ENCODE measurements at regions not wholly inside any gene's neighbourhood (a gene's known extent, or its start where the extent isn't known, plus 50 kb on each side); places are given as distances from the start of the nearest gene placed in this dataset.

- no peak for TF ChIP-seq CTCF (conservative IDR thresholded peaks at IDR 0.05; ENCODE audit: low read depth, low read length)
- no peak for TF ChIP-seq POLR2A (IDR thresholded peaks at IDR 0.05; ENCODE audit: low read depth, low read length)
- no peak for TF ChIP-seq MXI1 (IDR thresholded peaks at IDR 0.05; ENCODE audit: borderline replicate concordance, low read depth, low read length)
Measured at GRCh38 chr20:17874271-17875105, 94.1 kb downstream of the SNX5 start.

Measured in IMR-90 (cell line).